Body of pancreas (tissue), 4 donors: ENCODE measurements at regions not wholly inside any gene's neighbourhood (a gene's known extent, or its start where the extent isn't known, plus 50 kb on each side); places are given as distances from the start of the nearest gene placed in this dataset.

Source experiments
- CTCF ChIP-seq, 7 experiments: fragments of 450-650 bp in 4 of 7; fragments of 200-600 bp in 3 of 7; sonication (generic) in 3 of 7; IDR thresholded peaks; one replicate each; pipeline ENCODE4 v1.5.1; 2016 to 2019; ENCODE audit warnings: antibody characterized with exemption in 7 of 7
- POLR2A ChIP-seq, 3 donors: fragments of 450-650 bp; IDR thresholded peaks; one replicate each; pipeline ENCODE4 v1.6.1; 2016; ENCODE audit warnings: antibody characterized with exemption in 3 of 3, mild to moderate bottlenecking in 2 of 3

DNA sequence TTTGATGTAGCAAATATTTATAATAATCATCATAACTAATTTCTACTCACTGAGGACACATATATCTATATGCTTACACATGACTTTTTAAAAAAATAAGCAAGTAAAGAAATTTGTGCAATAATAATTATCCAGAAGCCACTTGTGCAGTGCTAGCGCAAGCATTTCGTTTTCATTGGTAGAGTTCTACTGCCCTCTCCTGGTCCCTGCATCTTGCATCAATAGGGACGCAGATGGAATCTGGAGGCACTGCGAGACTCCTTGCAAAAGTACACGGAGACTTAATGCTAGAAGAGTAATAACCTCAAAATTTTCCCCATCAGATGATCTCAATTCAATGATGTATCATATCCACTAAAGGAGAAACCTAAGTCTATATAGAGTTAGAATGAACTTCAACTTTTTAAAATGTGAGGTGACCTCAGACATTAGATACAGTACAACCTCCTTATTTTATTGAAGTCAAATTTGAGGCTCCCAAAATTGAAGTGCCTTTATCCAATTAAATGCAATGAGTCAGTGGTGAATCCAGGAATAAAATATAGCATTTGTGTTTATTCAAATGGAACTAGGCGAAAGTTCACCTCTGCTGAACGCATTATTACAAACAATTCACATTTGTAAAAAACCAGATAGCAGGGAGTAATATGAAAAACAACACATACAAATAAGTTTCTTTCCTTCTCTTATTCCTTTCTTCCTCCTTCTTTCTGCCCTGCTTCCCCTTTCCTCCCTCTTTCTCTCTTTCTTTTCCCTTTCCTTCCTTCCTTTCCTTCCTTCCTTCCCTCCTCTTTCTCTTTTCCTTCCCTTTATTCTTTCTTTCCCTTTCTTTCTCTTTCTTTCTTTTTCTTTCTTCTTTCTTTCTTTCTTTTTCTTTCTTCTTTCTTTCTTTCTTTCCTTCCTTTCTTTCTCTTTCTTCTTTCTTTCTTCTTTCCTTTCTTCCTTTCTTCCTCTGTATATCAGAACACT is 450.0 kb downstream of the ANKRD50 start:
- no peak for TF ChIP-seq POLR2A (IDR thresholded peaks at IDR 0.05)
- peak; percentile 47 to 85 (median 76) for TF ChIP-seq CTCF (IDR thresholded peaks at IDR 0.05)
